AG09319 (cell line): ENCODE measurements at regions not wholly inside any gene's neighbourhood (a gene's known extent, or its start where the extent isn't known, plus 50 kb on each side); places are given as distances from the start of the nearest gene placed in this dataset.
"Not testable (repeated sequence)": the region's sequence is repeated elsewhere in the genome, so short reads cannot be mapped to it uniquely, and the experiment has no call there.

ENCODE experiments used
- DNase-seq: peaks from one replicate; pipeline ENCODE4 v3.0.0-alpha.2; 2010; ENCODE audit warnings: low read depth; ENCODE audit errors: extremely low read depth
- TF ChIP-seq, protein P1 (sequence below): IDR thresholded peaks from 2 replicates; pipeline ENCODE4 v1.5.1; 2011; ENCODE audit warnings: low read depth, mild to moderate bottlenecking, inconsistent platforms, low read length, moderate library complexity

DNA sequence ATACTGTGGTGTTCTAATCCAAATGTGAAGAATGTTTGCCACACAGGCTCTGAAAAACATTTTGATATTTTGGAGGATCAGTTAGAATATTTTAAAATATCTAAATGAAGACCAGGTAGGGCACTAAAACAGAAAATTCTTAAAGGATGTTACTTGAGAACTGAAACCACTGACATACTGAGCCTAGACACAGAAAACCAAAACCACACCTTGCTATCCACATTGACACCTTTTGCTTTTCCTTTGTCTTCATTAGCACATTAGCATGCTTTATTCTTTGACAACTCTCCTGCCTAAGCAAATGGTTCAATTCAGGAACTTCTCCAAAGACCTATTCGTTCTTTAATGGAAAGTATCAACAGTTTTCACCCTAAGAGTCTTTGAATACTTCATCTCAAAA lies 835.9 kb upstream of the GRM7 start:
- TF ChIP-seq, protein P1, sequence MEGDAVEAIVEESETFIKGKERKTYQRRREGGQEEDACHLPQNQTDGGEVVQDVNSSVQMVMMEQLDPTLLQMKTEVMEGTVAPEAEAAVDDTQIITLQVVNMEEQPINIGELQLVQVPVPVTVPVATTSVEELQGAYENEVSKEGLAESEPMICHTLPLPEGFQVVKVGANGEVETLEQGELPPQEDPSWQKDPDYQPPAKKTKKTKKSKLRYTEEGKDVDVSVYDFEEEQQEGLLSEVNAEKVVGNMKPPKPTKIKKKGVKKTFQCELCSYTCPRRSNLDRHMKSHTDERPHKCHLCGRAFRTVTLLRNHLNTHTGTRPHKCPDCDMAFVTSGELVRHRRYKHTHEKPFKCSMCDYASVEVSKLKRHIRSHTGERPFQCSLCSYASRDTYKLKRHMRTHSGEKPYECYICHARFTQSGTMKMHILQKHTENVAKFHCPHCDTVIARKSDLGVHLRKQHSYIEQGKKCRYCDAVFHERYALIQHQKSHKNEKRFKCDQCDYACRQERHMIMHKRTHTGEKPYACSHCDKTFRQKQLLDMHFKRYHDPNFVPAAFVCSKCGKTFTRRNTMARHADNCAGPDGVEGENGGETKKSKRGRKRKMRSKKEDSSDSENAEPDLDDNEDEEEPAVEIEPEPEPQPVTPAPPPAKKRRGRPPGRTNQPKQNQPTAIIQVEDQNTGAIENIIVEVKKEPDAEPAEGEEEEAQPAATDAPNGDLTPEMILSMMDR: no peak
- no peak for DNase-seq

DNA sequence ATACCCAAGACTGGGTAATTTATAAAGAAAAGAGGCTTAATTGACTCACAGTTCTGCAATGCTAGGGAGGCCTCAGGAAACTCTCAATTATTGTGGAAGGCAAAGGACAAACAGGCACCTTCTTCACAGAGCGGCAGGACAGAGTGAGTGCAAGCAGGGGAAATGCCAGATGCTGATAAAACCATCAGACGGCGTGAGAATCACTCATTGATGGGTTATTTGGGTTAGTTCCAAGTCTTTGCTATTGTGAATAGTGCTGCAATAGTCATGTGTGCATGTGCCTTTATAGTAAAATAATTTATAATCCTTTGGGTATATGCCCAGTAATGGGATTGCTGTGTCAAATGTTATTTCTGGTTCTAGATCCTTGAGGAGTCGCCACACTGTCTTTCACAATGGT lies 830.3 kb upstream of the GRM7 start:
- DNase-seq: not testable (repeated sequence)

DNA sequence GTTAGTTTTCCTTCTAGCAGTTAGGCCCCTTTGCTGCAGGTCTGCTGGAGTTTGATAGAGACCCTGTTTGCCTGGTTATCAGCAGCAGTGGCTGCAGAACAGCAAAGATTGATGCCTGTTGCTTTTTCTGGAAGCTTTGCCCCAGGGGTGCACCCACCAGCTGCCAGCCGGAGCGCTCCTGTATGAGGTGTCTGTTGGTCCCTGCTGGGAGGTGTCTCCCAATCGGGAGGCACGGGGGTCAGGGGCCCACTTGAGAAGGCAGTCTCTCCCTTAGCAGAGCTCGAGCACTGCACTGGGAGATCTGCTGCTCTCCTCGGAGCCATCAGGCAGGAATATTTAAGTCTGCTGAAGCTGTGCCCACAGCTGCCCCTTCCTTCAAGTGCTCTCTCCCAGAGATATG lies 825.3 kb upstream of the GRM7 start:
- TF ChIP-seq, protein P1: no peak
- DNase-seq: no peak

DNA sequence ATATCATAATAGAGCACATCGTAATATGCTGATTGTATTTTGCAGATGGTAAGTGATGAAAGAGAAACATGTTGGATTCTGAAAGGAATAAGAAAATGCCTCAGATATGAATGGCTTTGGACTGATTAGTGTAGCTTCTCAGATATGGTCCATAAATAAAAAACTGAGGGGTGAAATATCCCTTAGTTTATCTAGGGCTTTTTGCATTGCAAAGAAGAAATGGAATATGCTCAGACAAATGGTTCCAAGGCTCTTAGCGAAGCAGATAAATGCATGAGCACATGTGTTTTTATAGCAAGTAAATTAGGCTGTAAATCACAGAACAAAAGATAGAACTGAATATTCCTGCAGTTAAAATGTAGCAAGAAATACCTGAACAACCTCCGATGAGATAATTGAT lies 820.9 kb upstream of the GRM7 start:
- TF ChIP-seq, protein P1: no peak
- DNase-seq: no peak

DNA sequence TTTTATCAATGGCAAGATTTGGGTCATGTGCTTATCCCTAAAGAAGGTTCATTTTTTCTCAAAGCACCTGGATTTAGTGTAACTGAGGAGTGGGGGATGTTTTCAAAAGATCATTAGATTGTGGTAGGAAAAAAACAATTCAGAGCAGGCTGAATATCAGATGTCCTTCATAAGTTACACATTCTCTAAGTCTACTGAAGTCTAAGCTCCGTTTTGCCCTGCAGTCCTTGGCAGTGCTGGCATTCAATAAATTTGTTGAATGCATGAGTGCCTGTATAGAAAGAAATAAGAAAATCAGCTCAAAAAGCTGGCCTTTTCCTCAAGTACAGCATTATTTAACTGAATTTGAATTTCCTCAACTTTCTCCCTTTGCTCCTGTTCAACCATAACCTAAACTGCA lies 819.0 kb upstream of the GRM7 start:
- DNase-seq: no peak
- TF ChIP-seq, protein P1: no peak

DNA sequence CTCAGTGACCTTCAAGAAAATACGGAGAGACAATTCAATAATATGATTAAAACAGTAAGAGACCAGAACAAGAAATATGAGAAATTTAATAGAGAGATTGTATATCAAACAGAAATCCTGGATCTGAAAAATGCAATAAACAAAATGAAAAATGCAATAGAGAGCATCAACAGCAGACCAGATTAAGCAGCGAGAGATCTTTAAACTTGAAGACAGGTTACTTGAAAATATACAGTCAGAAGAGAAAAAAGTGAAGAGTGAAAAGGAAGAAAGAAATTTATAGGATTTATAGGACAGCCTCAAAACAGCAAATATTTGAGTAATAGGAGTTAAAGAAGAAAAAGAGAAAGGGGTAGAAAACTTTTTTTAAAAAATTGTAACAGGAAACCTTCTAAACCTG lies 813.9 kb upstream of the GRM7 start:
- TF ChIP-seq, protein P1: no peak
- no peak for DNase-seq

DNA sequence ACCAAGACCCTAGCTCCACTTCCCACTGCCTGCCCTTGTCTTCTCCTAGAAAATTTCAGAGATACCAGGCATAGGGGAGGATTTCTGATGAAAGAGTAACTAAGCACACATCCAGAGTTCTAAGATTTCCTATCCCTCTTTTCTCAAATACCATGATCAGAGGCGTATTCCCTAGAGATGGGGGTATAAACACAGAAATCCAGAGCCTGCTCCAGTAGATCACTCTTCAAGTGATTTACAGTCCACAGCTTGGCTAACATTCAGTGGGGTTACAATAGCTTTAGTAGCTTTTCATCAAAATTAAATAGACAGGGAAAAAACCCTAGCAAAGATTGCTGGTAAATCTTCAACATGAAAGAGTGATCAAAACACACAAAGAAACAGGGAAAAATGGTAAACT lies 800.7 kb upstream of the GRM7 start:
- TF ChIP-seq, protein P1: no peak
- no peak for DNase-seq

DNA sequence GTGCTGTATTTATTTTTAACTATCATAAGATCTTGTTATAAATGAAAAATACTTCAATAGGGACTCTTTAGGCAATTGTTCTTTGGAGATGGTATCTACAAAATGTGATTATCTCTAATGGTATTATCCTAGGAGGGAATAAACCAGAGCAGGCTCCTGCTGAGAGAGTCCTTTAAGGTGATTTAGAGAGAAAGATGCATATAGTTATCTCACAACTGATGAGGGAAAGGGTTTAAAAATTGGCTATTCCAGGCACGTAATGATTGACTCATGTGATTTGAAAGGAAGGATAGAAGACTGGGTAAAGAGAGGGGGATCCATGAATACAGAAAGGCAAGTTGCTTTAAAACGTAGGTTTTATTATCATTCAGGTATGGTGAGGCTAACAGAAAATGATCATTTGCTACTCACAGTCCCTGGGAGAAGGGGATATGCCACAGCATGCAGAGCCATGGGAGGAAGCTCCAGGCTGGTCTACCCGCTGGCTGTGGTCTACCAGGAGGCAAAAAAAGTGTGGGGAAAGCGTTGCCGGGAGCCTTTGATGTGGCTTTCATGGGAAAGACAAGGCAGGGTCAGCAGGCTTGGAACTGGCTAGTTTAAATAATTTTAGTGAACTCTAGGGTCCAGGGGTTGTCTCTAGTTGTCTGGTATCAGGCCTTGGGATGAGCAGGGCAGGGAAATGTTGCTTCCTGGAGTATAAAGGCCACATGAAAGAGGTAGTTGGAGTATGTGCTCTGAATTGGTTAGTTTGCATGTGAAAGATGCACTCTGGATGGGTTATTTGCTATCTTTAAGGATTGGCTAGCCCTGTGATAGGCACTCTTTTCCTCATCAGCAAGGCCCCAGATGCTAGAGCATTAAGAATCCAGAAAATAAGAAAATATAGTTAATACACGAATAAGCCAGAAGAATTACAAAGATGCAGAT lies 798.4 kb upstream of the GRM7 start:
- TF ChIP-seq, protein P1: no peak
- DNase-seq: no peak
